Peyer's patch (tissue), 4 donors: ENCODE measurements at regions not wholly inside any gene's neighbourhood (a gene's known extent, or its start where the extent isn't known, plus 50 kb on each side); places are given as distances from the start of the nearest gene placed in this dataset.

ENCODE experiments used
- DNase-seq, 3 donors: peaks; one replicate each; pipeline ENCODE4 v3.0.0-alpha.2; 2017 to 2019
- H3K27ac ChIP-seq, 4 donors: fragments of 200-600 bp; sonication (generic); one replicate each; pipeline ENCODE4 v1.5.1; 2016 to 2019
- H3K27me3 ChIP-seq, 2 donors: fragments of 200-600 bp; sonication (generic); one replicate each; pipeline ENCODE4 v1.5.1; 2019
- H3K36me3 ChIP-seq, 3 donors: fragments of 200-600 bp; sonication (generic); one replicate each; pipeline ENCODE4 v1.5.1; 2016 to 2019
- H3K4me1 ChIP-seq, 4 donors: fragments of 200-600 bp; sonication (generic); one replicate each; pipeline ENCODE4 v1.5.1; 2016 to 2019
- H3K4me3 ChIP-seq, 4 donors: fragments of 200-600 bp; sonication (generic); 1 replicate in 3 of 4; 2 replicates in 1 of 4; pipeline ENCODE4 v1.5.1; 2016 to 2019; ENCODE audit warnings: mild to moderate bottlenecking in 1 of 4
- H3K9me3 ChIP-seq, 4 donors: fragments of 200-600 bp; sonication (generic); one replicate each; pipeline ENCODE4 v1.5.1; 2016 to 2019; ENCODE audit warnings: mild to moderate bottlenecking in 1 of 4
- CTCF ChIP-seq, 6 experiments: fragments of 450-650 bp in 4 of 6; fragments of 200-600 bp in 2 of 6; sonication (generic) in 1 of 6; IDR thresholded peaks; one replicate each; pipeline ENCODE4 v1.5.1; 2017 to 2019; ENCODE audit warnings: antibody characterized with exemption in 6 of 6, mild to moderate bottlenecking in 3 of 6, moderate library complexity in 1 of 6
- POLR2A ChIP-seq, 2 donors: fragments of 450-650 bp; IDR thresholded peaks; one replicate each; pipeline ENCODE4 v1.5.1; 2017; ENCODE audit warnings: antibody characterized with exemption in 2 of 2, mild to moderate bottlenecking in 2 of 2, moderate library complexity in 2 of 2

GRCh38 chr18:30016179-30016578, 1026.4 kb downstream of the DSC3 start:
- Histone ChIP-seq H3K27me3 (no peaks in the 10 kb centered on the region), H3K4me3 (no peak overlapping the region), H3K4me1 (no peaks in the 10 kb centered on the region), H3K9me3 (no peaks in the 10 kb centered on the region), H3K36me3 (no peaks in the 10 kb centered on the region), H3K27ac (no peak overlapping the region)
- TF ChIP-seq POLR2A (IDR thresholded peaks at IDR 0.05) (no peak), CTCF (IDR thresholded peaks at IDR 0.05) (no peak)
- no peak for DNase-seq

GRCh38 chr18:30004965-30005364, 1037.6 kb downstream of the DSC3 start:
- Histone ChIP-seq H3K9me3 (no peaks in the 10 kb centered on the region), H3K27ac (no peak overlapping the region), H3K4me1 (no peaks in the 10 kb centered on the region), H3K36me3 (no peaks in the 10 kb centered on the region), H3K27me3 (no peaks in the 10 kb centered on the region), H3K4me3 (no peak overlapping the region)
- TF ChIP-seq CTCF (IDR thresholded peaks at IDR 0.05) = no peak
- no peak for TF ChIP-seq POLR2A (IDR thresholded peaks at IDR 0.05)
- DNase-seq = no peak

GRCh38 chr18:29982218-29982617, 1060.3 kb downstream of the DSC3 start:
- TF ChIP-seq CTCF (IDR thresholded peaks at IDR 0.05) (no peak), POLR2A (IDR thresholded peaks at IDR 0.05) (no peak)
- Histone ChIP-seq H3K27me3 (no peaks in the 10 kb centered on the region), H3K27ac (no peak overlapping the region), H3K36me3 (no peaks in the 10 kb centered on the region), H3K4me1 (no peaks in the 10 kb centered on the region), H3K4me3 (no peak overlapping the region), H3K9me3 (no peaks in the 10 kb centered on the region)
- DNase-seq = no peak

- no peak for DNase-seq
- Histone ChIP-seq H3K27ac (no peak overlapping the region), H3K9me3 (no peaks in the 10 kb centered on the region), H3K27me3 (no peaks in the 10 kb centered on the region), H3K4me3 (no peak overlapping the region), H3K36me3 (no peaks in the 10 kb centered on the region), H3K4me1 (no peaks in the 10 kb centered on the region)
- TF ChIP-seq POLR2A (IDR thresholded peaks at IDR 0.05) = no peak
- no peak for TF ChIP-seq CTCF (IDR thresholded peaks at IDR 0.05)
Measured at GRCh38 chr18:29979881-29980280, 1062.7 kb downstream of the DSC3 start.

- no peaks in the 10 kb centered on the region for H3K9me3 ChIP-seq
- no peaks in the 10 kb centered on the region for H3K4me1 ChIP-seq
- H3K27ac ChIP-seq = no peak overlapping the region
- no peaks in the 10 kb centered on the region for H3K27me3 ChIP-seq
- TF ChIP-seq CTCF (IDR thresholded peaks at IDR 0.05) (no peak), POLR2A (IDR thresholded peaks at IDR 0.05) (no peak)
- no peak overlapping the region for H3K4me3 ChIP-seq
- H3K36me3 ChIP-seq = no peaks in the 10 kb centered on the region
- DNase-seq = no peak
Measured at GRCh38 chr18:29969876-29970275, 1072.7 kb downstream of the DSC3 start.

- TF ChIP-seq CTCF (IDR thresholded peaks at IDR 0.05) (no peak), POLR2A (IDR thresholded peaks at IDR 0.05) (no peak)
- Histone ChIP-seq H3K9me3 (no peaks in the 10 kb centered on the region), H3K27me3 (no peaks in the 10 kb centered on the region), H3K27ac (no peak overlapping the region), H3K4me1 (no peaks in the 10 kb centered on the region), H3K36me3 (no peaks in the 10 kb centered on the region), H3K4me3 (no peak overlapping the region)
- no peak for DNase-seq
Measured at GRCh38 chr18:29962579-29962978, 1080.0 kb downstream of the DSC3 start.
